ENCODE measurements at regions not wholly inside any gene's neighbourhood (a gene's known extent, or its start where the extent isn't known, plus 50 kb on each side); places are given as distances from the start of the nearest gene placed in this dataset.

DNA sequence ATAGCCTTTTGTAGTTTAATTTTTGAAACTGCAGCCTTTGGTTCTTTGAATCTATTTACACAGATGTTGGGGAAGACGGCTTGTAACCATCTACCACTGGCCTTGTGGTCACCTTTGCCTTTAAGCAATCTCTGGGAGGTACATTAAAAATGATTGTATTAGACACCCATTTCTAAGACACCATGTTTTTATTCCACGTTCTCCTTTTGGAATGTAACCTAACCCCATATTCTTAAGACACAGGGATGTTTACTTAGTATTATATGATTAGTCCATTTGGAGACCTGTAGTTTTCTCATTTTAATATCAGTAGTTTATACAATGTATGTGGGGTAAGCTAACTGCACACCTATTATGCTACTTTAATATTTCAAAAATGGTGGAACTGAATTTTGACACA lies 175.1 kb upstream of the PLSCR5 start:
- TF ChIP-seq CTCF (IDR thresholded peaks at IDR 0.05) (no peak), POLR2A (IDR thresholded peaks at IDR 0.05) (no peak)

All from thyroid gland (tissue), 4 donors.